K562 (cell line): ENCODE measurements at regions not wholly inside any gene's neighbourhood (a gene's known extent, or its start where the extent isn't known, plus 50 kb on each side); places are given as distances from the start of the nearest gene placed in this dataset.

Source experiments
- ATAC-seq: fragments of 200-7000 bp; cut with Tn5 transposase; 3 replicates; pipeline ENCODE4 v1.9.1; 2020; ENCODE audit warnings: moderate library complexity
- BruUV-seq: library from RNA; stranded (reverse); fragments of 400-500 nt; replicated peaks from 2 replicates; lab custom pipeline; 2021; lab: Mats Ljungman, UMichigan
- CTCF ChIA-PET: fragments of 300-600 bp; formaldehyde crosslinking; extraction: SDS; loops from one replicate; lab custom pipeline; 2021; ENCODE audit warnings: low intra/inter-chr PET ratio; lab: Yijun Ruan, JAX
- POLR2A ChIA-PET: fragments of 300-600, 350-650 bp; sonication (Branson Sonifier 250); formaldehyde crosslinking; extraction: SDS; loops from one replicate; lab custom pipeline; 2021; ENCODE audit warnings: antibody characterized with exemption, inconsistent platforms; lab: Yijun Ruan, JAX
- DNase-seq, 4 experiments: peaks; one replicate each; pipeline versions ENCODE4 v3.0.0 to v3.0.0-alpha.2; 2011 to 2018; ENCODE audit warnings: low spot score in 3 of 4, mixed read lengths in 3 of 4; ENCODE audit errors: extremely low read depth in 1 of 4
- FAIRE-seq: peaks from 2 replicates; lab custom pipeline; 2011; peaks lifted over from hg19 to GRCh38; lab: Jason Lieb, UNC
- H2AFZ ChIP-seq: 2 replicates; pipeline ENCODE4 v1.6.0; 2011; ENCODE audit warnings: low read depth, low read length, control low read depth, inconsistent platforms
- H3K27ac ChIP-seq: fragments of 200-600 bp; 3 replicates; pipeline ENCODE4 v1.8.0; 2011; ENCODE audit warnings: low read depth, mild to moderate bottlenecking, control low read depth, inconsistent platforms, low read length, moderate library complexity, mixed read lengths; ENCODE audit errors: extremely low read depth
- H3K27me3 ChIP-seq, 2 experiments: fragments of 300-600 bp in 1 of 2; 2 replicates in 1 of 2; 3 replicates in 1 of 2; pipeline versions ENCODE4 v1.6.0 to v1.8.0; 2011; ENCODE audit warnings: inconsistent platforms in 2 of 2, low read length in 2 of 2, mild to moderate bottlenecking in 1 of 2, mixed read lengths in 1 of 2, moderate library complexity in 1 of 2; ENCODE audit not compliant: control insufficient read depth in 2 of 2, insufficient read depth in 2 of 2
- H3K36me3 ChIP-seq: fragments of 300-600 bp; 3 replicates; pipeline ENCODE4 v1.8.0; 2011; ENCODE audit warnings: mild to moderate bottlenecking, low read length, inconsistent platforms; ENCODE audit not compliant: control insufficient read depth, insufficient read depth
- H3K4me1 ChIP-seq, 2 experiments: fragments of 200-600 bp in 1 of 2; replicated peaks in 1 of 2; 2 replicates in 1 of 2; 3 replicates in 1 of 2; pipeline versions ENCODE4 v1.5.1 to v1.8.0; 2011; ENCODE audit warnings: inconsistent platforms in 2 of 2, low read length in 2 of 2, mild to moderate bottlenecking in 1 of 2, mixed read lengths in 1 of 2, moderate library complexity in 1 of 2; ENCODE audit not compliant: control insufficient read depth in 2 of 2, insufficient read depth in 2 of 2
- H3K4me2 ChIP-seq: 2 replicates; pipeline ENCODE4 v1.6.1; 2011; ENCODE audit warnings: low read length, control low read depth, inconsistent platforms, mixed read lengths; ENCODE audit not compliant: insufficient read depth
- H3K4me3 ChIP-seq: fragments of 200-600 bp; sonication (generic), shearing (Covaris generic); 2 replicates; pipeline ENCODE4 v1.5.1; 2016; ENCODE audit warnings: control low read depth, inconsistent platforms
- H3K79me2 ChIP-seq: fragments of 200-600 bp; 3 replicates; pipeline ENCODE4 v1.8.0; 2011; ENCODE audit warnings: low read length, inconsistent platforms; ENCODE audit not compliant: control insufficient read depth, insufficient read depth
- H3K9ac ChIP-seq, 2 experiments: 2 replicates each; pipeline versions ENCODE4 v1.6.0 to v1.6.1; 2011; ENCODE audit warnings: low read depth in 2 of 2, low read length in 2 of 2, control low read depth in 1 of 2, inconsistent platforms in 1 of 2, mild to moderate bottlenecking in 1 of 2, mixed read lengths in 1 of 2; ENCODE audit not compliant: insufficient read depth in 1 of 2
- H3K9me1 ChIP-seq: one replicate; pipeline ENCODE4 v1.6.0; 2011; ENCODE audit warnings: inconsistent platforms, mild to moderate bottlenecking, low read length, moderate library complexity; ENCODE audit not compliant: control insufficient read depth, insufficient read depth
- H3K9me3 ChIP-seq: replicated peaks from 2 replicates; pipeline ENCODE4 v1.5.1; 2011; ENCODE audit warnings: low read depth, low read length, inconsistent platforms; ENCODE audit not compliant: control insufficient read depth, insufficient read depth
- H4K20me1 ChIP-seq: replicated peaks from 2 replicates; pipeline ENCODE4 v1.6.1; 2011; ENCODE audit warnings: low read length, inconsistent platforms, mixed read lengths; ENCODE audit not compliant: control insufficient read depth, insufficient read depth
- ATF3 ChIP-seq, 2 experiments: fragments of 450-650 bp in 1 of 2; sonication (generic) in 1 of 2; formaldehyde crosslinking in 1 of 2; IDR thresholded peaks in 1 of 2; conservative IDR thresholded peaks in 1 of 2; 2 replicates each; pipeline versions ENCODE4 v1.6.1 to v1.8.1; 2016 to 2023; ENCODE audit warnings: mild to moderate bottlenecking in 2 of 2, moderate library complexity in 2 of 2, inconsistent platforms in 1 of 2, missing genetic modification reagents in 1 of 2
- CBX1 ChIP-seq: sonication (generic); IDR thresholded peaks from 2 replicates; pipeline ENCODE4 v1.6.1; 2016; ENCODE audit warnings: antibody characterized with exemption, low read depth, mild to moderate bottlenecking
- NCOA6 ChIP-seq: fragments of 450-650 bp; IDR thresholded peaks from 2 replicates; pipeline ENCODE4 v1.6.1; 2017; ENCODE audit warnings: mild to moderate bottlenecking
- REST ChIP-seq, 2 experiments: fragments of 450-650 bp; formaldehyde crosslinking in 1 of 2; IDR thresholded peaks; 2 replicates each; pipeline versions ENCODE4 v1.4.0 to v1.6.1; 2014 to 2020; ENCODE audit warnings: mild to moderate bottlenecking in 2 of 2, borderline replicate concordance in 1 of 2, low read depth in 1 of 2
- SAP30 ChIP-seq: fragments of 200-600 bp; sonication (generic); IDR thresholded peaks from 2 replicates; pipeline ENCODE4 v1.6.1; 2012; ENCODE audit warnings: borderline replicate concordance, low read depth, mild to moderate bottlenecking, moderate library complexity, low read length, control low read depth, inconsistent platforms; ENCODE audit not compliant: insufficient read depth, poor library complexity, severe bottlenecking
- STAT5A ChIP-seq: IDR thresholded peaks from 2 replicates; pipeline ENCODE4 v1.6.1; 2012; ENCODE audit warnings: low read length, inconsistent platforms, borderline replicate concordance
- TRIM24 ChIP-seq, 2 experiments: fragments of 450-650 bp; IDR thresholded peaks; 2 replicates each; pipeline ENCODE4 v1.6.1; 2016
- ZNF140 ChIP-seq: fragments of 250-450 bp; sonication (Bioruptor Pico); IDR thresholded peaks from 2 replicates; pipeline ENCODE4 v1.8.0; 2021; ENCODE audit warnings: moderate library complexity, mild to moderate bottlenecking, inconsistent platforms
- ZNF224 ChIP-seq: sonication (generic); formaldehyde crosslinking; IDR thresholded peaks from 2 replicates; pipeline ENCODE4 v1.8.0; 2022; ENCODE audit warnings: mild to moderate bottlenecking, missing genetic modification reagents
- ZNF511 ChIP-seq: sonication (generic); formaldehyde crosslinking; IDR thresholded peaks from 2 replicates; pipeline ENCODE4 v1.8.0; 2022; ENCODE audit warnings: mild to moderate bottlenecking, missing genetic modification reagents
- ZNF561 ChIP-seq: fragments of 450-650 bp; formaldehyde crosslinking; conservative IDR thresholded peaks from 2 replicates; pipeline ENCODE4 v1.4.0; 2020; ENCODE audit warnings: mild to moderate bottlenecking, moderate library complexity
- ZNF696 ChIP-seq: fragments of 250-450 bp; sonication (Bioruptor Pico); conservative IDR thresholded peaks from 2 replicates; pipeline ENCODE4 v1.4.0; 2020; ENCODE audit warnings: mild to moderate bottlenecking, moderate library complexity
- WGBS: fragments of 100-300 bp; shearing (Covaris generic); methylation state at CpG from one replicate; pipeline ENCODE4 v1.1.6; 2016; ENCODE audit warnings: low coverage, mixed read lengths; ENCODE audit not compliant: insufficient coverage; ENCODE audit errors: missing lambda C conversion rate; 5-methylcytosine and 5-hydroxymethylcytosine counted together
- in situ Hi-C: fragments of 300-500 bp; cut with MboI; formaldehyde crosslinking; loops from 4 replicates; pipeline ENCODE4 v1.15.0; 2018; ENCODE audit warnings: inconsistent platforms, mixed read lengths
- intact Hi-C: fragments of 100-400 bp; cut with micrococcal nuclease; formaldehyde crosslinking; loops from 2 replicates; pipeline ENCODE4 v1.14.2; 2022

GRCh38 chr7:142498364-142498763, 240.5 kb upstream of the PRSS58 start (continued):
- no peak for TF ChIP-seq ZNF511 (CRISPR knock-in tag)
- no peak for TF ChIP-seq ZNF696 (CRISPR knock-in tag)
- TF ChIP-seq NCOA6 = no peak
- TF ChIP-seq ZNF140 = no peak
- TF ChIP-seq ZNF224 (CRISPR knock-in tag) = no peak
- TF ChIP-seq ZNF561 (CRISPR knock-in tag) = no peak
- no peak for TF ChIP-seq STAT5A
- no peak for TF ChIP-seq CBX1
- no peak for TF ChIP-seq TRIM24 (IDR thresholded peaks at IDR 0.05)

- DNase-seq (peak; percentile 49 to 81 (median 70)), FAIRE-seq (peak; percentile 94), ATAC-seq (peak; percentile 95)
- H3K4me3 ChIP-seq = no peak overlapping the region
- no peaks in the 10 kb centered on the region; a peak in 1 of 5 replicates for H3K27me3 ChIP-seq
- 2% methylated on average over 8 of the region's 8 CpGs for WGBS
- CTCF ChIA-PET = interaction anchor here (0.8 kb wide), 1 partner anchor 287 kb away, joined by 8 read pairs; no protein-coding TSS in a partner anchor
- in situ Hi-C loops = no loop called here
- H2AFZ ChIP-seq = no peak overlapping the region
- no peaks in the 10 kb centered on the region for H3K36me3 ChIP-seq
- no peaks in the 10 kb centered on the region for H3K79me2 ChIP-seq
- no peaks in the 10 kb centered on the region for H3K4me1 ChIP-seq
- POLR2A ChIA-PET = no interaction called here
- no peaks in the 10 kb centered on the region for H4K20me1 ChIP-seq
- no peak overlapping the region for H3K27ac ChIP-seq
- no peak overlapping the region for H3K9ac ChIP-seq
- H3K9me1 ChIP-seq = no peaks in the 10 kb centered on the region
- BruUV-seq = no TSS peak
- H3K9me3 ChIP-seq = no peaks in the 10 kb centered on the region
- intact Hi-C loops = no loop called here
- no peak overlapping the region for H3K4me2 ChIP-seq
- no peak for TF ChIP-seq SAP30
- TF ChIP-seq ATF3 (IDR thresholded peaks at IDR 0.05) = peak; percentile 57; the same call in 1 of the 2 replicates
- TF ChIP-seq ATF3 (CRISPR knock-in tag; conservative IDR thresholded peaks at IDR 0.05) = no peak
- TF ChIP-seq REST (IDR thresholded peaks at IDR 0.05; ENCODE audit: borderline replicate concordance) = peak; percentile 13; the same call in 1 of the 2 replicates
- TF ChIP-seq REST (CRISPR knock-in tag; IDR thresholded peaks at IDR 0.05; ENCODE audit: low read depth) = no peak
Measured at GRCh38 chr7:142496545-142496991, 238.7 kb upstream of the PRSS58 start.
